IMR-90 (cell line): ENCODE measurements at regions not wholly inside any gene's neighbourhood (a gene's known extent, or its start where the extent isn't known, plus 50 kb on each side); places are given as distances from the start of the nearest gene placed in this dataset.
"Not testable (repeated sequence)": the region's sequence is repeated elsewhere in the genome, so short reads cannot be mapped to it uniquely, and the experiment has no call there.

Experiments used
- CEBPB ChIP-seq: IDR thresholded peaks from 2 replicates; pipeline ENCODE4 v1.6.1; 2012; ENCODE audit warnings: low read depth, low read length, improper control_type of control experiment
- CTCF ChIP-seq: conservative IDR thresholded peaks from 2 replicates; pipeline ENCODE4 v1.5.1; 2012; ENCODE audit warnings: mild to moderate bottlenecking, low read depth, low read length, improper control_type of control experiment
- ELK1 ChIP-seq: fragments of 150-350 bp; IDR thresholded peaks from 2 replicates; pipeline ENCODE4 v1.6.1; 2016; ENCODE audit warnings: low read depth, mild to moderate bottlenecking, low read length, moderate library complexity, borderline replicate concordance
- FOS ChIP-seq: fragments of 150-350 bp; IDR thresholded peaks from 2 replicates; pipeline ENCODE4 v1.6.1; 2016; ENCODE audit warnings: low read depth, low read length
- MAZ ChIP-seq: IDR thresholded peaks from 2 replicates; pipeline ENCODE4 v1.6.1; 2012; ENCODE audit warnings: low read depth, mild to moderate bottlenecking, low read length, improper control_type of control experiment, moderate library complexity, borderline replicate concordance
- MXI1 ChIP-seq: IDR thresholded peaks from 2 replicates; pipeline ENCODE4 v1.6.1; 2012; ENCODE audit warnings: low read depth, mild to moderate bottlenecking, low read length, moderate library complexity, borderline replicate concordance
- NFE2L2 ChIP-seq: fragments of 150-350 bp; IDR thresholded peaks from 2 replicates; pipeline ENCODE4 v1.6.1; 2016; ENCODE audit warnings: low read depth, mild to moderate bottlenecking, low read length
- POLR2A ChIP-seq: IDR thresholded peaks from 2 replicates; pipeline ENCODE4 v1.6.1; 2012; ENCODE audit warnings: mild to moderate bottlenecking, low read depth, low read length
- RAD21 ChIP-seq: IDR thresholded peaks from 2 replicates; pipeline ENCODE4 v1.6.1; 2012; ENCODE audit warnings: low read length, improper control_type of control experiment
- SMC3 ChIP-seq: fragments of 150-350 bp; IDR thresholded peaks from 2 replicates; pipeline ENCODE4 v1.6.1; 2016; ENCODE audit warnings: low read depth, mild to moderate bottlenecking, antibody characterized with exemption, low read length, moderate library complexity
- USF2 ChIP-seq: fragments of 150-350 bp; IDR thresholded peaks from 2 replicates; pipeline ENCODE4 v1.6.1; 2017; ENCODE audit warnings: mild to moderate bottlenecking, antibody characterized with exemption, low read length, low read depth

GRCh38 chr6:104670834-104671590, 188.7 kb downstream of the HACE1 start:
- TF ChIP-seq CTCF, USF2, RAD21, ELK1, CEBPB, POLR2A, SMC3, MXI1, MAZ, NFE2L2, FOS: not testable (repeated sequence)
